Kidney epithelial cell (primary cell): ENCODE measurements at regions not wholly inside any gene's neighbourhood (a gene's known extent, or its start where the extent isn't known, plus 50 kb on each side); places are given as distances from the start of the nearest gene placed in this dataset.

Experiments used
- DNase-seq: peaks from one replicate; pipeline ENCODE4 v3.0.0-alpha.2; 2010; ENCODE audit warnings: low read depth
- H3K27me3 ChIP-seq: 2 replicates; pipeline ENCODE4 v1.6.0; 2011; ENCODE audit warnings: low read length; ENCODE audit not compliant: control insufficient read depth, insufficient read depth
- H3K36me3 ChIP-seq: 2 replicates; pipeline ENCODE4 v1.5.1; 2011; ENCODE audit warnings: low read length; ENCODE audit not compliant: control insufficient read depth, insufficient read depth
- H3K4me3 ChIP-seq: 2 replicates; pipeline ENCODE4 v1.5.1; 2011; ENCODE audit warnings: low read depth, mild to moderate bottlenecking, control low read depth, low read length
- TF ChIP-seq, protein P1 (sequence below): IDR thresholded peaks from 2 replicates; pipeline ENCODE4 v1.5.1; 2011; ENCODE audit warnings: mild to moderate bottlenecking, moderate library complexity, low read length, control low read depth, inconsistent platforms; ENCODE audit not compliant: insufficient read depth, poor library complexity, severe bottlenecking

DNA sequence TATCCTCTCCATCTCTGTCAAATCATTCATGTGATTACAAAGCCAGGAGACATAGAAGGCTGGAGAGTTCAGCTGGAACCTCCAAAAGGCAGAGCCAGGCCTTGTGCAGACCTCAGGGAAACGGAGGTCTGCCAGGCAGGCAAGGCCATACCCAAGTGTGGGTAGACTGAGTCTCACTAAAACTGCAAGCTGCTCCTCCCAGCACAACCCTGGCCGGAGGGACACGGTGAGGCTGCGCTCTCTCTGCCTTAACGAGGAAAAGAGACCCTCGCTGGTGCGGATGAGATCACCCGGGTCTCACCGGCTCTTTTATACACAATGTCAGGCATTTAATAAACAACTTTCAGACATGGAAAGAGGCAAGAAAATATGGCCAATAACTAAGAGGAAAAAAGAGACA is 66.1 kb upstream of the INPP5A start:
- H3K27me3 ChIP-seq, result peaks cover 6% of the 10 kb centered on the region
- H3K4me3 ChIP-seq, result no peak overlapping the region
- TF ChIP-seq, protein P1, sequence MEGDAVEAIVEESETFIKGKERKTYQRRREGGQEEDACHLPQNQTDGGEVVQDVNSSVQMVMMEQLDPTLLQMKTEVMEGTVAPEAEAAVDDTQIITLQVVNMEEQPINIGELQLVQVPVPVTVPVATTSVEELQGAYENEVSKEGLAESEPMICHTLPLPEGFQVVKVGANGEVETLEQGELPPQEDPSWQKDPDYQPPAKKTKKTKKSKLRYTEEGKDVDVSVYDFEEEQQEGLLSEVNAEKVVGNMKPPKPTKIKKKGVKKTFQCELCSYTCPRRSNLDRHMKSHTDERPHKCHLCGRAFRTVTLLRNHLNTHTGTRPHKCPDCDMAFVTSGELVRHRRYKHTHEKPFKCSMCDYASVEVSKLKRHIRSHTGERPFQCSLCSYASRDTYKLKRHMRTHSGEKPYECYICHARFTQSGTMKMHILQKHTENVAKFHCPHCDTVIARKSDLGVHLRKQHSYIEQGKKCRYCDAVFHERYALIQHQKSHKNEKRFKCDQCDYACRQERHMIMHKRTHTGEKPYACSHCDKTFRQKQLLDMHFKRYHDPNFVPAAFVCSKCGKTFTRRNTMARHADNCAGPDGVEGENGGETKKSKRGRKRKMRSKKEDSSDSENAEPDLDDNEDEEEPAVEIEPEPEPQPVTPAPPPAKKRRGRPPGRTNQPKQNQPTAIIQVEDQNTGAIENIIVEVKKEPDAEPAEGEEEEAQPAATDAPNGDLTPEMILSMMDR, result no peak
- no peak for DNase-seq
- H3K36me3 ChIP-seq, result no peaks in the 10 kb centered on the region

GRCh38 chr10:132475086-132475485 is 62.5 kb upstream of the INPP5A start:
- TF ChIP-seq, protein P1, result no peak
- no peak for DNase-seq

GRCh38 chr10:132476146-132477065 is 61.2 kb upstream of the INPP5A start:
- Histone ChIP-seq H3K4me3 (no peak overlapping the region), H3K36me3 (no peaks in the 10 kb centered on the region), H3K27me3 (peaks cover 5% of the 10 kb centered on the region)
- no peak for DNase-seq
- TF ChIP-seq, protein P1, result no peak

More at GRCh38 chr10:132475086-132475485, 62.5 kb upstream of the INPP5A start:
- no peaks in the 10 kb centered on the region for H3K36me3 ChIP-seq
- H3K4me3 ChIP-seq, result no peak overlapping the region
- peaks cover 5% of the 10 kb centered on the region for H3K27me3 ChIP-seq

GRCh38 chr10:132477066-132477397 is 60.6 kb upstream of the INPP5A start:
- Histone ChIP-seq H3K4me3 (no peak overlapping the region), H3K27me3 (peaks cover 5% of the 10 kb centered on the region), H3K36me3 (no peaks in the 10 kb centered on the region)
- TF ChIP-seq, protein P1, result no peak
- no peak for DNase-seq

GRCh38 chr10:132477398-132478340 is 59.9 kb upstream of the INPP5A start:
- no peaks in the 10 kb centered on the region for H3K36me3 ChIP-seq
- DNase-seq, result no peak
- H3K27me3 ChIP-seq, result peaks cover 5% of the 10 kb centered on the region
- no peak overlapping the region for H3K4me3 ChIP-seq
- TF ChIP-seq, protein P1, result no peak
